Activated CD8-positive, alpha-beta memory T cell treated with anti-CD3 and anti-CD28 coated beads, Interleukin-2, amount 50 U/mL, for 24 hours (primary cell): ENCODE measurements at regions not wholly inside any gene's neighbourhood (a gene's known extent, or its start where the extent isn't known, plus 50 kb on each side); places are given as distances from the start of the nearest gene placed in this dataset.

ENCODE experiments used
- DNase-seq: peaks from one replicate; pipeline ENCODE4 v3.0.0-alpha.2; 2020; ENCODE audit errors: extremely low read depth

GRCh38 chr2:176468457-176469113 is 199.3 kb downstream of the MTX2 start:
- no peak for DNase-seq

- no peak for DNase-seq
Observed at GRCh38 chr2:176470713-176471112, 201.5 kb downstream of the MTX2 start.

- no peak for DNase-seq
Observed at GRCh38 chr2:176471949-176472348, 202.7 kb downstream of the MTX2 start.

GRCh38 chr2:176473177-176473576 is 203.9 kb downstream of the MTX2 start:
- DNase-seq = no peak

- no peak for DNase-seq
Observed at GRCh38 chr2:176473851-176474250, 204.6 kb downstream of the MTX2 start.

- DNase-seq = no peak
Observed at GRCh38 chr2:176477336-176477735, 208.1 kb downstream of the MTX2 start.

- DNase-seq = no peak
Observed at GRCh38 chr2:176479961-176480360, 210.7 kb downstream of the MTX2 start.

- no peak for DNase-seq
Observed at GRCh38 chr2:176482107-176482506, 212.9 kb downstream of the MTX2 start.

GRCh38 chr2:176483476-176483875 is 214.2 kb downstream of the MTX2 start:
- no peak for DNase-seq

- DNase-seq = no peak
Observed at GRCh38 chr2:176483901-176484568, 214.8 kb downstream of the MTX2 start.

- no peak for DNase-seq
Observed at GRCh38 chr2:176484838-176485237, 215.6 kb downstream of the MTX2 start.

- no peak for DNase-seq
Observed at GRCh38 chr2:176488431-176488830, 219.2 kb downstream of the MTX2 start.

- no peak for DNase-seq
Observed at GRCh38 chr2:176490061-176490861, 221.0 kb downstream of the MTX2 start.

GRCh38 chr2:176491172-176491904 is 222.1 kb downstream of the MTX2 start:
- DNase-seq = peak; percentile 9

GRCh38 chr2:176492583-176492982 is 223.3 kb downstream of the MTX2 start:
- no peak for DNase-seq

- DNase-seq = no peak
Observed at GRCh38 chr2:176493226-176493825, 224.1 kb downstream of the MTX2 start.

- DNase-seq = no peak
Observed at GRCh38 chr2:176493909-176494308, 224.7 kb downstream of the MTX2 start.

GRCh38 chr2:176494949-176495353 is 225.7 kb downstream of the MTX2 start:
- DNase-seq = no peak

- no peak for DNase-seq
Observed at GRCh38 chr2:176495826-176496225, 226.6 kb downstream of the MTX2 start.

GRCh38 chr2:176496761-176497160 is 227.5 kb downstream of the MTX2 start:
- DNase-seq = no peak

- DNase-seq = no peak
Observed at GRCh38 chr2:176500901-176501300, 231.7 kb downstream of the MTX2 start.

- DNase-seq = no peak
Observed at GRCh38 chr2:176501617-176502016, 232.4 kb downstream of the MTX2 start.
